GM19023 (cell line): ENCODE measurements at regions not wholly inside any gene's neighbourhood (a gene's known extent, or its start where the extent isn't known, plus 50 kb on each side); places are given as distances from the start of the nearest gene placed in this dataset.
"Not testable (repeated sequence)": the region's sequence is repeated elsewhere in the genome, so short reads cannot be mapped to it uniquely, and the experiment has no call there.

Experiments used
- ATAC-seq: cut with Tn5 transposase; IDR thresholded peaks from one replicate; pipeline ENCODE4 v1.9.1; 2021; ENCODE audit warnings: mild to moderate bottlenecking, moderate library complexity; ENCODE audit not compliant: unreplicated experiment

DNA sequence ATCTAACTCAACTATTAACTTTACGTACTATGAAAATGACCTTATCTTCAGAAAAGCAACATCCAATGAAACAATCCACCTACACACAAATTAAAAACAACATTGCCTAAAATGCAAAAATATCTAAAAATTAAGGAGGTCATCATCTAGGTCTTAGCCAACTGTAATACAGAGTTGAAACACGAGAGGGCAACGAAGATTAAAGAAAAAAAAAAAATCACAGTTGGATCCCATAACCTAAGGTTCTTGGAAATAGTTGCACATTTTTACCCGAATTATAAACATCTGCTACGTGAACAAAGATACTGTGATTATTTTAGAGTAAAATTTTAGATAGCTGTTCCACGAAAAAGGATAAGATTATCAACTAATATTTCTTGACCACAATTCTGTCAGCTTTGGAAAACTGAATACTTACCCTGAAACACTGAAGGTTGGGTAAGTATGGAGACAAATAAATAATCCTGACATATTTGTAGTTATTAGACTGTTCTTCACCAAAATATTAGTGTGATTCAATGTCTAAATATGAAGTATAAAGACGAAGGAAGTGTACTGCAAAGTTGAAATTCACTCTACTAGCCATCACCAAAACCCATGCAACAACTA lies 88.0 kb upstream of the AK4 start:
- no peak for ATAC-seq

DNA sequence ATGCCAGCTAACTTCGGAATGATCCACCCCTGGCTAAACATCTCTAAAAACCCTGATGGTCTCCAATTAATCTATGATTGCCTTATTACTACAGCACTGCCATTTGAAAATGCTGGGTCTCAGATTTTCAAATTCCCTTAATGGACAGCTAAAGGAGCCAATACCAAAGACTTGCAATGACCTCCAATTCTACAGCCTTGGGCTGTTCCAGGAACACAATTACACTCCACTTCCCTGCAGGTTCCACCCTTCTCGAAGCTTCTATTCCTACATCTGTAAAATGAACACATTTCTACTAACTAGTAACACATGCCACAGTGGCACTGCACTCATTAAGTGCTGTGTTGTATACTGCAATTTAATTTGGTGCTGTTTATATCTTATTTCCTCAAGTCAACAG lies 85.7 kb upstream of the AK4 start:
- ATAC-seq, result no peak

DNA sequence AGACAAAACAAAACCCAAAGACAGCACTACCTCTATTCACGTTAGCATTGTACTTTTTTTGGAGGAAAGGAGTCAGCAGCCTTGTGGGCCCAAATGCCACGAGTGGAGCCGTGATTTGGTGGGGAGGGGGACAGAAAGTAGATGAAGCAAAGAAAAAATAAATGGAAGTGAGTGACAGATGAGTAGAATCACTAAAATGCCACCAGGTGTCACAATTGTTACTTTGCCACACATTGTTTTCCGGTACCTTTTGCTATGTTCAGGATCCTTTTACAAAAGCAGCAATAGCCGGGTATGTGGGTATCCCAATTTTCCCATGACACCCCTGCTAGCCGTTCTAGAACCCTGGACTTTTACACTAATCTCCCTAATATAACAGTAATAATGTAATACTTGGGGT lies 85.0 kb upstream of the AK4 start:
- no peak for ATAC-seq

- ATAC-seq, result no peak
Measured at GRCh38 chr1:65064981-65065380, 83.0 kb upstream of the AK4 start.

- no peak for ATAC-seq
Measured at GRCh38 chr1:65065524-65066418, 82.2 kb upstream of the AK4 start.

DNA sequence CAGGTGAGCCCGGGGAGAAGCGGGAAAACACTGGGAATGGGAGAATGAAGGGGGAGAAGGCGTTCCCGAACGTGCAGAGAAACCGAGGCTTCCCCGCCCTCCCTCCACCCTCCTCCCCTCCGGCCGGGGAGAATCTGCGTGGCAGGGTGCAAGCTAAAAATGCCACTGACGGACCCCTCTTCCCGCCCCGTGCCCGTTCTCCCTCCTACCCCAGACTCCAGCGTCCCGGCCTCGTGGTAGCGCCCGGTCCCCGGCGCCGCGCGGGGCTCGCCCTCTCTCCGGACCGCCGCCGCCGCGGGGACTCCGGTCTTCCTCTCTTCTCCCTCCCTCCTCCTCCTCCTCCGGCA lies 81.6 kb upstream of the AK4 start:
- no peak for ATAC-seq

DNA sequence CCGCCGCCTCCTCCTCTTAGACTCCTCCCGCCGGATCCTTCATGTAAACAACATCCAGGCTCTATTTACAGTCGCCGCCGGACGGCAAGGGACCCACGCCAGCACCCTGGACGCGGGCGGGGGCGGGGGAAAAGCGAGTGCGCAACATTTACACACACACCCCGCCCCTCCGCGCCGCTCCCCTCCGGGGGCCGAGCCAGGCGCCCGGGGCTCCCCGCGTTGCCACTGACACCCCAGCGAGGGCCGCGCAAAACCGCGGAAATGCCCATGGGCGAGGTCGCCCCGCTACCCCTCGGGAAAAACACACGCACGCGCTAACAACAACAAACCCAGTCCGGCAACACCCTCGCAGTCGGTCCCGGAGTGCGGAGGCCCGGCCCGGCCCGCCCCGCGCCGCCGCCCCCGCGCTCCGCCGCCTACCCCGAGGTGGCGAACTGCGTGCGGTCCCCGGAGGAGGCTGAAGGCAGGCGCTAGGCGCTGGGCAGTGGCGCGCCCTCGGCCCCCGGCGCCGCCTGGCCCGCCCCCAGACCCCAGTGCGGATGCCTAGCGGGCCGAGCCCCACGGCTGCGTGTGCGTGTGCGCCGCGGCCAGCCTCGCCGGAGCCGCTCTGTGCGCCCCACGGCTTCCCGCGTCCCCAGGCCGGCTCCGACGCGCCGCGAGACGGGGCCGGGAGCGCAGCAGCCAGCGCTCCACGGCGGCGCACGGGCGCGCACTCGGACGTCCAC lies 81.1 kb upstream of the AK4 start:
- peak; percentile 45 for ATAC-seq

- ATAC-seq, result peak; percentile 47
Measured at GRCh38 chr1:65067491-65068201, 80.4 kb upstream of the AK4 start.

GRCh38 chr1:65068202-65069010 lies 79.6 kb upstream of the AK4 start:
- no peak for ATAC-seq

GRCh38 chr1:65069011-65069565 lies 78.9 kb upstream of the AK4 start:
- ATAC-seq, result no peak

GRCh38 chr1:65072845-65073244 lies 75.2 kb upstream of the AK4 start:
- ATAC-seq, result no peak

GRCh38 chr1:65075123-65075976 lies 72.7 kb upstream of the AK4 start:
- ATAC-seq, result peak; percentile 85

DNA sequence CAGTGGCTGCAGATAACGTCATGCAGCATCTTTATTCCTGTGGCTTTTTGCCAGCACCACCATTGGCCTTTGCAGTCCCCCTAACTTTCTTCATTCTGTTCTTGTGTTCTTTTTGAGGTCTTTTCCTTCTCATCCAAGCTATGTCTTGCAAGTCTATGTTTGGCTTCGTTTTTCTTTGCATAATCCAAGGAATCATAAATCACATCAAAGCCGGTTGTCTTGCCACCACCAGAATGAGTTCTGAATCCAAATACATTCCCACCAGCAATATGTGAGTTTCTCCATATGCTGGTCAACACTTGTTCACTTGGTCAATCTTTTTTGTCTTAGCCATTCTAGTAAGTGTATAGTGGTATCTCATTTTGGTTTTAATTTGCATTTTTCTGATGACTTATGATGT lies 70.6 kb upstream of the AK4 start:
- no peak for ATAC-seq

GRCh38 chr1:65079941-65080340 lies 68.1 kb upstream of the AK4 start:
- no peak for ATAC-seq

GRCh38 chr1:65082346-65083040 lies 65.5 kb upstream of the AK4 start:
- ATAC-seq, result no peak

GRCh38 chr1:65083263-65083896 lies 64.6 kb upstream of the AK4 start:
- peak; percentile 66 for ATAC-seq

DNA sequence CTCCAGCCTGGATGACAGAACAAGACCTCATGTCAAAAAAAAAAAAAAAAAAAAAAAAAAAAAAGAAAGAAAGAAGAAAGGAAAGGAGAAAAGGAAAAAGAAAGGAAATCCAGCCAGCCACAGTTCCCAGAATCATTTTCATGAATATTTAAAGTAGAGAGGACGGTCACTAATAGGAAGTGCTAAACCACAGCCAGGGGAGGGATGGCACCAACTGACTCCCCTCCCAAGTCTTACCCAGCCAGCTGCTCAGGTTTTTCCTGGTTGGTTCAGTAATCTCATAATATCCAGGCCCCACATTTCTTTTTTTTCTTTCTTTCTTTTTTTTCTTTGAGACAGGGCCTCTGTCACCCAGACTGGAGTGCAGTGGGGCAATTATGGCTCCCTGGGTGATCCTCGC lies 63.9 kb upstream of the AK4 start:
- ATAC-seq, result no peak

DNA sequence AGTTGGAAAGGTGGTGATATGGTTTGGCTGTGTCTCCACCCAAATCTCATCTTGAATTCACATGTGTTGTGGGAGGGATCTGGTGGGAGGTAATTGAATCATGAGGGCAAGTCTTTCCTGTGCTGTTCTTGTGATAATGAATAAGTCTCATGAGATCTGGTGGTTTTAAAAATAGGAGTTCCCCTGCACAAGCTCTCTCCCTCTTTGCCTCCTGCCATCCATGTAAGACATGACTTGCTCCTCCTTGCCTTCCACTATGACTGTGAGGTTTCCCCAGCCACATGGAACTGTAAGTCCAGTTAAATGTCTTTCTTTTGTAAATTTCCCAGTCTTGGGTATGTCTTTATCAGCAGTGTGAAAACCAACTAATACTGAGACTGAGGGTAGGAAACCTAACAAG lies 60.5 kb upstream of the AK4 start:
- ATAC-seq, result not testable (repeated sequence)
